SK-N-SH (cell line): ENCODE measurements at regions not wholly inside any gene's neighbourhood (a gene's known extent, or its start where the extent isn't known, plus 50 kb on each side); places are given as distances from the start of the nearest gene placed in this dataset.

Source experiments
- CTCF ChIA-PET: fragments of 300-600, 350-600 bp; formaldehyde crosslinking; extraction: SDS; loops from one replicate; lab custom pipeline; 2021; lab: Yijun Ruan, JAX
- POLR2A ChIA-PET: fragments of 350-600 bp; sonication (Branson Sonifier 250); formaldehyde crosslinking; extraction: SDS; loops from one replicate; lab custom pipeline; 2020; ENCODE audit warnings: antibody characterized with exemption, inconsistent platforms; lab: Yijun Ruan, JAX
- DNase-seq: peaks from one replicate; pipeline ENCODE4 v3.0.0; 2012
- H2AFZ ChIP-seq: fragments of 200-600 bp; sonication (generic); 2 replicates; pipeline ENCODE4 v1.8.1; 2016; ENCODE audit warnings: antibody characterized with exemption, mild to moderate bottlenecking, low read depth
- H3F3A ChIP-seq: fragments of 200-600 bp; sonication (generic); replicated peaks from 2 replicates; pipeline ENCODE3; 2016; ENCODE audit warnings: antibody characterized with exemption, mild to moderate bottlenecking; ENCODE audit not compliant: insufficient read depth
- H3K27ac ChIP-seq, 2 experiments: fragments of 200-500 bp in 1 of 2; fragments of 200-600 bp in 1 of 2; sonication (Bioruptor generic) in 1 of 2; sonication (generic), shearing (Covaris generic) in 1 of 2; 2 replicates each; pipeline versions ENCODE4 v1.5.1 to v1.6.1; 2014 to 2016; ENCODE audit warnings: low read depth in 2 of 2, inconsistent platforms in 1 of 2, low read length in 1 of 2, mild to moderate bottlenecking in 1 of 2, mixed read lengths in 1 of 2
- H3K27me3 ChIP-seq: fragments of 200-600 bp; sonication (generic), shearing (Covaris generic); 2 replicates; pipeline ENCODE4 v1.6.1; 2016; ENCODE audit warnings: mixed run types; ENCODE audit not compliant: insufficient read depth
- H3K36me3 ChIP-seq, 2 experiments: fragments of 200-500 bp in 1 of 2; fragments of 200-600 bp in 1 of 2; sonication (Bioruptor generic) in 1 of 2; sonication (generic) in 1 of 2; replicated peaks in 1 of 2; 2 replicates each; pipeline versions ENCODE3 to v1.5.1; 2014 to 2016; ENCODE audit warnings: low read length in 1 of 2, mild to moderate bottlenecking in 1 of 2; ENCODE audit not compliant: insufficient read depth in 2 of 2, control insufficient read depth in 1 of 2
- H3K4me1 ChIP-seq, 2 experiments: fragments of 200-500 bp in 1 of 2; fragments of 200-600 bp in 1 of 2; sonication (Bioruptor generic) in 1 of 2; sonication (generic), shearing (Covaris generic) in 1 of 2; 2 replicates each; pipeline versions ENCODE4 v1.5.1 to v1.6.1; 2014 to 2016; ENCODE audit warnings: low read depth in 1 of 2, low read length in 1 of 2, mixed run types in 1 of 2; ENCODE audit not compliant: insufficient read depth in 2 of 2, control insufficient read depth in 1 of 2
- H3K4me2 ChIP-seq: fragments of 200-600 bp; sonication (generic), shearing (Covaris generic); 2 replicates; pipeline ENCODE4 v1.6.1; 2017; ENCODE audit warnings: mixed run types
- H3K4me3 ChIP-seq, 2 experiments: fragments of 200-500 bp in 1 of 2; fragments of 200-600 bp in 1 of 2; sonication (Bioruptor generic) in 1 of 2; sonication (generic), shearing (Covaris generic) in 1 of 2; 2 replicates each; pipeline versions ENCODE4 v1.5.1 to v1.8.1; 2014 to 2016; ENCODE audit warnings: low read depth in 2 of 2, inconsistent platforms in 1 of 2, low read length in 1 of 2, mild to moderate bottlenecking in 1 of 2, mixed read lengths in 1 of 2, moderate library complexity in 1 of 2
- H3K79me2 ChIP-seq: fragments of 200-600 bp; sonication (generic); 2 replicates; pipeline ENCODE4 v1.8.1; 2017; ENCODE audit warnings: mild to moderate bottlenecking; ENCODE audit not compliant: insufficient read depth
- H3K9ac ChIP-seq: fragments of 200-600 bp; sonication (generic); 2 replicates; pipeline ENCODE4 v1.6.1; 2017; ENCODE audit warnings: mixed run types
- H3K9me2 ChIP-seq: fragments of 200-600 bp; sonication (generic); 2 replicates; pipeline ENCODE4 v1.6.1; 2017; ENCODE audit warnings: mixed run types
- H3K9me3 ChIP-seq: fragments of 200-600 bp; sonication (generic); 2 replicates; pipeline ENCODE4 v1.6.1; 2017; ENCODE audit warnings: mixed run types, mild to moderate bottlenecking, moderate library complexity
- H4K20me1 ChIP-seq: fragments of 200-600 bp; sonication (generic); 2 replicates; pipeline ENCODE4 v1.6.1; 2017; ENCODE audit warnings: mild to moderate bottlenecking, mixed run types; ENCODE audit not compliant: insufficient read depth
- CHD2 ChIP-seq: fragments of 150-350 bp; IDR thresholded peaks from 2 replicates; pipeline ENCODE4 v1.6.1; 2018; ENCODE audit warnings: low read length; ENCODE audit not compliant: partially characterized antibody
- EP300 ChIP-seq, 2 experiments: IDR thresholded peaks; 2 replicates each; pipeline versions ENCODE4 v1.4.0 to v1.6.1; 2012; ENCODE audit warnings: borderline replicate concordance in 1 of 2, low read depth in 1 of 2, low read length in 1 of 2
- EZH2phosphoT487 ChIP-seq: fragments of 200-600 bp; sonication (generic); IDR thresholded peaks from 2 replicates; pipeline ENCODE4 v1.6.1; 2017; ENCODE audit warnings: low read depth, mixed run types, mild to moderate bottlenecking, antibody characterized with exemption, moderate library complexity, borderline replicate concordance
- FOXJ3 ChIP-seq: sonication (generic); formaldehyde crosslinking; IDR thresholded peaks from 2 replicates; pipeline ENCODE4 v1.5.1; 2020; ENCODE audit warnings: mild to moderate bottlenecking, missing genetic modification reagents
- FOXM1 ChIP-seq: IDR thresholded peaks from 2 replicates; pipeline ENCODE4 v1.4.0; 2012; ENCODE audit warnings: low read depth, mild to moderate bottlenecking
- GATA2 ChIP-seq: sonication (generic); formaldehyde crosslinking; IDR thresholded peaks from 2 replicates; pipeline ENCODE4 v1.5.0; 2020; ENCODE audit warnings: mild to moderate bottlenecking, missing genetic modification reagents
- IRF3 ChIP-seq: fragments of 150-350 bp; IDR thresholded peaks from 2 replicates; pipeline ENCODE4 v1.6.1; 2016; ENCODE audit warnings: mild to moderate bottlenecking, low read depth, low read length
- MAX ChIP-seq: IDR thresholded peaks from 2 replicates; pipeline ENCODE4 v1.4.0; 2012; ENCODE audit warnings: low read depth
- MXI1 ChIP-seq: IDR thresholded peaks from 2 replicates; pipeline ENCODE4 v1.6.1; 2012; ENCODE audit warnings: mild to moderate bottlenecking, low read depth, low read length, improper control_type of control experiment
- NRF1 ChIP-seq: IDR thresholded peaks from 2 replicates; pipeline ENCODE4 v1.6.1; 2012; ENCODE audit warnings: low read depth, mild to moderate bottlenecking, low read length
- PBX3 ChIP-seq: IDR thresholded peaks from 2 replicates; pipeline ENCODE4; 2012
- POLR2AphosphoS5 ChIP-seq: IDR thresholded peaks from 2 replicates; pipeline ENCODE4 v1.6.1; 2012; ENCODE audit warnings: low read depth, low read length
- RCOR1 ChIP-seq: fragments of 150-350 bp; IDR thresholded peaks from 2 replicates; pipeline ENCODE4 v1.6.1; 2017; ENCODE audit warnings: antibody characterized with exemption, low read length
- RXRA ChIP-seq: IDR thresholded peaks from 2 replicates; pipeline ENCODE4 v1.4.0; 2012; ENCODE audit warnings: low read depth, mild to moderate bottlenecking, borderline replicate concordance
- SMC3 ChIP-seq: IDR thresholded peaks from 2 replicates; pipeline ENCODE4 v1.6.1; 2012; ENCODE audit warnings: low read depth, low read length, improper control_type of control experiment
- TEAD4 ChIP-seq: IDR thresholded peaks from 2 replicates; pipeline ENCODE4 v1.4.0; 2012; ENCODE audit warnings: mild to moderate bottlenecking, borderline replicate concordance; ENCODE audit not compliant: insufficient read depth
- USF1 ChIP-seq: IDR thresholded peaks from 2 replicates; pipeline ENCODE4 v1.4.0; 2012; ENCODE audit warnings: low read depth, borderline replicate concordance
- USF2 ChIP-seq: fragments of 150-350 bp; IDR thresholded peaks from 2 replicates; pipeline ENCODE4 v1.6.1; 2017; ENCODE audit warnings: antibody characterized with exemption, low read length, low read depth, borderline replicate concordance
- YY1 ChIP-seq: IDR thresholded peaks from 2 replicates; pipeline ENCODE4 v1.4.0; 2012; ENCODE audit warnings: low read depth, mild to moderate bottlenecking
- ZBTB33 ChIP-seq: IDR thresholded peaks from 2 replicates; pipeline ENCODE4 v1.4.0; 2012; ENCODE audit warnings: low read depth, borderline replicate concordance
- WGBS: methylation state at CpG from one replicate; pipeline ENCODE4 v1.1.6; 2017; ENCODE audit warnings: low lambda C conversion rate; 5-methylcytosine and 5-hydroxymethylcytosine counted together

- Histone ChIP-seq H3K4me2 (no peak overlapping the region), H3K27me3 (peaks cover 10% of the 10 kb centered on the region; the same call in 1 of the 2 replicates), H3K9me3 (no peaks in the 10 kb centered on the region), H3K79me2 (no peaks in the 10 kb centered on the region), H3K9ac (no peak overlapping the region), H3F3A (no peaks in the 10 kb centered on the region), H3K36me3 (no peaks in the 10 kb centered on the region), H3K9me2 (no peaks in the 10 kb centered on the region), H4K20me1 (no peaks in the 10 kb centered on the region), H2AFZ (no peak overlapping the region), H3K4me1 (no peaks in the 10 kb centered on the region), H3K4me3 (no peak overlapping the region), H3K27ac (no peak overlapping the region)
- WGBS, result 4% methylated on average over 2 of the region's 2 CpGs
- TF ChIP-seq NRF1, result no peak
- TF ChIP-seq YY1, result no peak
- no peak for TF ChIP-seq MAX
- no peak for TF ChIP-seq PBX3
- no peak for TF ChIP-seq USF1
- TF ChIP-seq IRF3, result no peak
- TF ChIP-seq FOXM1, result no peak
- no peak for TF ChIP-seq USF2
- TF ChIP-seq POLR2AphosphoS5, result no peak
- no peak for TF ChIP-seq CHD2
- no peak for TF ChIP-seq TEAD4
- TF ChIP-seq RXRA, result no peak
- no peak for TF ChIP-seq MXI1
- TF ChIP-seq EZH2phosphoT487, result no peak
- TF ChIP-seq RCOR1, result no peak
- TF ChIP-seq FOXJ3, result no peak
- TF ChIP-seq ZBTB33, result no peak
- TF ChIP-seq SMC3, result no peak
- TF ChIP-seq GATA2 (CRISPR knock-in tag), result no peak
- no peak for TF ChIP-seq EP300 (IDR thresholded peaks at IDR 0.05; ENCODE audit: borderline replicate concordance in 1 of 2, low read depth in 1 of 2, low read length in 1 of 2)
- CTCF ChIA-PET, result interaction anchor here (1.1 to 3.7 kb wide), 2 partner anchors 21 to 22 kb away, joined by 5 to 19 read pairs; no protein-coding TSS in a partner anchor
- POLR2A ChIA-PET, result no interaction called here
- DNase-seq, result no peak
Measured at GRCh38 chr15:98400120-98400519, 248.2 kb upstream of the IGF1R start.
